HG03575 (cell line): ENCODE measurements at regions not wholly inside any gene's neighbourhood (a gene's known extent, or its start where the extent isn't known, plus 50 kb on each side); places are given as distances from the start of the nearest gene placed in this dataset.
"Not testable (repeated sequence)": the region's sequence is repeated elsewhere in the genome, so short reads cannot be mapped to it uniquely, and the experiment has no call there.

Source experiments
- ATAC-seq: cut with Tn5 transposase; IDR thresholded peaks from one replicate; pipeline ENCODE4 v1.9.1; 2021; ENCODE audit not compliant: unreplicated experiment, insufficient number of reproducible peaks, low FRiP score; ENCODE audit errors: extremely low read depth

DNA sequence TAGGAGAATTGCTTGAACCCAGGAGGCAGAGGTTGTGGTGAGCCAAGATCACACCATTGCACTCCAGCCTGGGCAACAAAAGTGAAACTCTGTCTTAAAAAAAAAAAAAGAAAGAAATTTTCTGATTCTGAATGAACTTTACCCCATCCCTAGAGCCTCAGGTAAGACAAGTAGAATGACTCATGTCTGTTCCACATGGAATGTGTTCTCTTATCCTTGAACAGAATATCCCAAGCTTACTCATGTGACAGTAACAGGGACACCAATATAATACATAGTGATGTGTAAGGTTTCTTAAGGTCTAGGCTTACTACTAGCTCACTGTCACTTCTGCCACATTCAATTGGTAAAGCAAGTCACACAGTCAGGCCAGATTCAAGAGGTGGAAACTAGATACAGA, 219.6 kb upstream of the BTBD3 start:
- no peak for ATAC-seq

DNA sequence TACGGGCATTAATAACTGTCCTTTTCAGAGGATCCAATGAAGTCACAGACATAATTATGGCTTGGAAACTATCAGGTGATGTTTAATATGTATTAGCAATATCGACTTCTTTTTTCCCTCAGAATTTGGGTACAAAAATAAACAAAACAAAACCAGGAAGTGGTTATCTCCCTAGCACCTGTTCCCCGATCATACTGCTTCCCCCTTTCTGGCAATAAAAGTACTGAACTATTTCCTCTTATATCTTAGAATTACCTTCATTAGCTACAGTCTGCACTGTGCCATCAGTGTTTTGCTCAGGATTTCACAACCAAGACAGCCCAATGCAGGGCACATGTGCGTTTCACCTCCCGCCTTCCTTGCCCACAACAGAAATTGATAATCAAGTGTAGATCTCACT, 216.9 kb upstream of the BTBD3 start:
- ATAC-seq: no peak

DNA sequence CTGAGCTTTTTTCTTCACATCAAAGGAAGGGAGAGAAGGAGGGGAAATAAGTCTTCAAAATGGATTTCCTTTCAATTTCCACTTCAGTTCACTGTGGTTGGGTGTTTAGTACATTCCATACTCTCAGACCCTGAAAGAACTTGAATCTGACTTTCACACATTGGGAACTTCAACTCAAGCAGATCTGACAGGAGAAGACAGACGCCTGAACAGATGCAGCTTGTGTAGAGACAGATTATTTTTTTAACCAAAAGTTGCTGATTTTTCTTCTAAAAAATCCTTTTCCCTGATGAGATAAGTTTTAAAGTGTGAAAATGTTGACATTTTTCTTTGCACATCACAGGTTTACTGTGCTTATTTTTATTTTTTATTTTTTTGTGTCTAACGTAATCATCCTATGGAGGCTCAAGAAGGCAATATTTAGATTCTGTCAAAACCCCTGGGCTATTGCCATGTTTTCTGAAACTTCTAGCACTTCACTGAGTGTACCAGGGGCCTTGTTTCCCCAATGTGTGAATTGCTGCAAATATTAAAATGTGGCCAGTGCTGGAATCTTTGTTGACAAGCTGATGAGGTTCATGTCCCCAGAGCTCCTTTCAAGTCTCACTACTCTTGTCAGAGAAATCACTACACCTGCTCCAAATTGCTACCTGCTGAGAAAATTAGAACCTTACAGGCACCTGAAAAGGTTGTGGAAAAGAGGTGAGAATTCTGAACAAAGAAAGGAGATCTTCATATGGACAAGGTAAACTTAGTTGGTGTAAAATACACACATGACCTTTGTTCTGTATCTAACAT, 214.8 kb upstream of the BTBD3 start:
- ATAC-seq: no peak

DNA sequence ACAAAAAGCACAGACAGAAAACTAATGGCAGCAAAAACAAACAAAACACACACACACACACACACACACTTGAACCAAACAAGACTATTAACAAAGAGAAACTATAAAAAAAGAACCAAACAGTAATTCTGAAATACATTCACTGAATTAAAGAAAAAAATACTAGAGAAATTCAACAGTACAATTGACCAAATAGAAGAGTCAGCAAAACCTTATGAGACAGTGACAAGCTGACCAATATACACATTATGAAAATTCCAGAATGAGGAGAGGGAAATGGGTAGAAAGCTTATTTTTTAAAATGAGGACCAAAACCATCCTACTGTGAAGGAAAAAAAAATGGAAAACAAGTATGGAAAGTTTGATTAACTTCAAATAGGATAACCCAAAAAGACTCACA, 212.2 kb upstream of the BTBD3 start:
- ATAC-seq: no peak

DNA sequence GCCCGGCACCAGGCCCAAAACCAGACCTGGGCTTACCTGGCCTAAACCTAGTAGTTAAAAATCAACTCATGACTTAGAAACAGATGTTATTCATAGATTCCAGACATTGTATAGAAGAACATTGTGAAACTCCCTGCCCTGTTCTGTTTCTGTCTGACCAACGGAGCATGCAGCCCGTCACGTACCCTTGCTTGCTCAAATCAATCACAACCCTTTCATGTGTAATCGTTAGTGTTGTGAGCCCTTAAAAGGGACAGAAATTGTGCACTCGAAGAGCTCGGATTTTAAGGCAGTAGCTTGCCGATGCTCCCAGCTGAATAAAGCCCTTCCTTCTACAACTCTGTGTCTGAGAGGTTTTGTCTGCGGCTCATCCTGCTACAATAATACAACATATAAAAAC, 209.5 kb upstream of the BTBD3 start:
- ATAC-seq: not testable (repeated sequence)

DNA sequence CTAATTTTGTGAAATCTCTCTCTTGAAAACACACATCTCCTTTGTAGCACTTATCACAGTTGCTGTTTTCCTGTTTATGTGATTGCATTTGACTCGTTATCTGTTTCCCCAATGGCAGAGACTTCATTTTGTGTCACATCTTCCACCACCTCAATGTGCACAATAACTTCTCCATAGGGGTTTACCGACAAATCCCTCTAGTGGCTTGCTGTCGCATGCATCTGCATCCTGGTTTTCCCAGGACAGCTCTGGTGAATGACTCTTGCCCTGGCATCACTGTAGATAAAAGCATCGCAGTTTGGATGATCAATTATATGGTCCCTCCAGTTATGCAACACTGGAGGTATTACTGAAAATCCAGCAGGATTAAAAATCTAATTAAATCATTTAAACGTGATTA, 206.5 kb upstream of the BTBD3 start:
- ATAC-seq: no peak

DNA sequence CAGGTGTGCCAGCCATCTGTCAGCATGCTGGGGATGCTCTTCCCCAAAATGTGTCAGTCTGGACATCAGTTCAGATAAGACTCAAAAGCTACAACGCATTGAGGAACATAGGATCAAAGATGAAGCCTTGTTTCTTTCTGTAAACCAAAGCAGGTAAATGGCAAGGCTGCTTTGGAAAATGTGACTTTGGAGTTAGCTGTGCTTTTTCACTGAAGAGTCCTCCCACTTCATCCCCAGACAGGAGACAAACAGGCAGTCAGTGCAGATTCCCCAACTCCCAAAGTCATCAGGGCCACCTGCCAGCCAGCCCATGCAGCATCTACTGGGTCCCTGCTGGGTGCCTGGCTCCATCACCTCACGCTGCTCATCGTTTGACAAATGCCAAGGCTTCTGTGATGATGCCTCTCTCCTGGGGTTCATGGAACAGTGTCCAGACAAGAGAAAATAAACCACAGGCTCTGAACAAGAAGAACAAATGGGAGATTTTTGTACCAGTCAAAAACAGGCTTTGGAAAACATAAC, 205.0 kb upstream of the BTBD3 start:
- ATAC-seq: no peak

DNA sequence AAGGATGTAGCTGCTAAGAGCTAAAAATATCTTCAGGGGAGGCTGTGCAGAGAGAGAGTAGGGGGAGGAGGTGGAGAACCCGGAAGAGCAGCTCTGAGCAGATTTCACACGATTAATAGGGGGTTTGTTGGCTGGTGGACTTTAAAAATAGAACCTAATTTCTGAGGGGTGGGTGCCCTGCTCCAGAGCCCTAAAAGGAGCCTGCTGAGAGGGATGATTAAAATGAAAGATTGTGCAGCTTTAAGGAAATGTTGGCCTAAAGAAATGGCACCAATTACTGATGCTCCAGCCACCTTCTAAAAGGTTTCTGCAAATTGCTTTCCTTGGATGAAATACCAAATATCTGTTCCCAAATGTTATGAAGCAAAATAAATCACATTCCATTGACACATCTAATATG, 202.8 kb upstream of the BTBD3 start:
- no peak for ATAC-seq

DNA sequence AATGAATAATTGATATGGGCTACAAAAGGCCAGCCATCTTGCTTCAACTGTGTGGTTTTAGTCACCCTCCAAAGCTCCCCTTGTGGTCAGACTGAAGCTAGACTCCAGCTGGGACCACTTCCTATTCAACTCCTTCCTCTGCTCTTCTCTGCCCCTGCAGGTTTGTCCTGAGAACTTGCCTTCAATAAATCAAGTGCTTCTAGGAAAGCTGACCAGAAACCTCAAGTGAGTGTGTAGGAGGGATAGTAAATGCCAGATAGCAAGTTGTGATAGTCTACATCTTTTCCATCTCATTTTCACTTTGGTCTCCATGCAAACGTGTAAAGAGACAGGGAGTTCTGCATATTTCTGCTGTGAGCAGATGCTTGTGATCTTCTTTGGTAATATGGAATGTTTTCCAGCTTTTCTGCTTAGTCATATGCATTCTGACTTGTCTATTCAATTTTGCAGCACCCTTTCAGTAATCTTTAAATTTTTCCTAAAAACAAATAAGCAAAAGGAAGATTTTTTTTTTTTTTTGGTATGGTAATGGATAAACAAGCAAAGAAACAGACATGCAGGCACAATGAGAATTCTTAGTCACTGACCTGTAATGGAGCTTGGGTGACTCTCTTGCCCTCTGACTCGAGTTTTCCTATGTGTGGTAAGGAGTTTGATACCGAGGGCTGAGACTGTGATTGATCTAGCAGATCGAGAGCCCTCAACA, 201.3 kb upstream of the BTBD3 start:
- ATAC-seq: no peak

DNA sequence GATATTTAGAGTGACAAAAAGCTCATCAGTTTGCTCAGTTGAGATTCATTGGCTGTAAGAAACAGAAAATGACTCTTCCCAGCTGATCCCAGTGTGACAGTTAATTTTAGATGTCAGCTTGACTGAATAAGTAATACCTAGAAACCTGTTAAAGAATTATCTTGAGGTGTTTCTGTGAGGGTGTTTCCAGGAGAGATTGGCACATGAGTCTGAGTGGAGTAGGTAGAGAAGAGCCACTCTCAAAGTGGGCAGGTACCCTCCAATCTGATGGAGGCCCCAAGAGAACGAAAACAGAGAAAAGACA, 200.8 kb upstream of the BTBD3 start:
- ATAC-seq: no peak

DNA sequence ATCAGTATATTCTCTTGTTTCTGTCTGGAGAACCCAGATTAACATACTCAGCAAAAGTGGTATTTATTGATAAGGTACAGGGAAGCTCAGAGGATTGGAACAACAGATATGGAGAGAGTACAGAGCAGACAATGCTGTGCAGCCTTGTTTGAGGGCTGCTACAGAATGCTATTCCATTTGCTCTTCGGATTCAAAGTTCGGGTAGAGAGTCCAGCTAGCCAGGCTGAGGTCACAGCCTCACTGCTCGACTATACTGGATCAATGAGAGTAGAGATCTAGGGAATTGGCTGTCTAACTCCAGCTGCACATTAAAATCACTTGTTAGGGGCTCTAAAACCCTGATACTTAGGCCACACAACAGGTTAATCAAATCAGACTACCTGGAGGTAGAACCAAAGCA, 200.1 kb upstream of the BTBD3 start:
- ATAC-seq: no peak

DNA sequence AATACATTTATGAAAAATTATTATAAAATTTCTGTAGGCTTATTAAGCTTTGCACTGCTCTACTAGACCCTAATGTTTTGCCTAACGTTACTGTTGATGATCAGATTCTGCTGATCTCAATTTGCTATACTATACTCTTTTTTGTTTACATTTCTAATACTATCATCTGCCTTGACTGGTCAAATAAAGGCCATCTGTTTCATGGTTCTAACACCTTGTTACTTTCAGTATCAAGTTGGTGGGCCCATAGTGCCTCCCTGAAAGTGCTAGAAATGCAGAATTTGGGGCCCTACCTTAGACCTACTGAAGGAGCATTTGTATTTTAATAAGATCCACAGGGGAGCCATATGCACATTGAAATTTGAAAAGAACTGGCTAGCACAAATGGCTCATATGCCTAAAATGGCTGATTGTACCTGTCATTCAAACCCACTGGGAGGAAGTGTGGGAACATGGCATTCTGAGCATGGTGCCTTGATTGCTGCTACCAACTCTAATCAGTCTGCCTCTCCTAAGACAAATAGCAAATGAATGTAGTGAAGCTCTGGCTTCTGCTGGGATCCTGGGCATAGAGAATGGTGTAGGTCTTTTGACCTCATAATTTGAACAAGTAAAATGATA, 199.1 kb upstream of the BTBD3 start:
- ATAC-seq: no peak

DNA sequence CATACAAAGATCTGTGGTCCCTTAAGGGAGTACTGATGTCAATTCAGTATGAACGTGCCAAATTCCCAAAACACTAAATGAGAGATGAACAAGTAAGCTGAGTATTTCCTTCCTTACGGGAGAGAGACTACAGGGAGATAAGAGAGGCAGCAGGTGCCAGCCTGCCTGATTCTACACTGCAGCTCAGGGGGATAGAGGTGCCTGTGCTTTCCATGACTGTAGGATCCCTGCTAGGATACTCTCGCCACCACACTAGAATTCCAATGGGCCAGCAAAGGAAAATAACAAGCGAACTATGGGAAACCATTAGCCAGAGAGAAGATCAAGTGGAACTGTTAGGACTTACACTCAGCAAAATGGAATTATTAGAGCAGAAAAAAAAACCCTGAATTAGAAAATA, 198.5 kb upstream of the BTBD3 start:
- ATAC-seq: no peak

DNA sequence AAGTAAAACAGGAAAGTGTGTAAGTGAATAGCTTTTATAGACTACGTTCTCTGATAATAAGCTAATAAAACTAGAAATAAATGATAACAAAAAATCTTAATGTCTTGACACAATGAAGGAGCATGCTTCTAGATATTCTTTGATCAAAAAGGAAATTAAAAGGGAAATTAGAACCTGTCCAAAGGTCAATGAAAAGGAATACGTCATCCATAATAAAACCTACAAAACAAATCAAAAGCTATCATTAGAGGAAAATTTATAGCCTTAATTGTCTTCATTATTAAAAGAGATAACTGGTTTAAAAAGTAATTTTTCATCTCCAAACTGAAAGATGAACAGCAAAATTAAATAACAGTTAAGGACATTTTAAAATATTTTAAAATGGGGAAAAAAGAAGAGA, 196.3 kb upstream of the BTBD3 start:
- no peak for ATAC-seq

DNA sequence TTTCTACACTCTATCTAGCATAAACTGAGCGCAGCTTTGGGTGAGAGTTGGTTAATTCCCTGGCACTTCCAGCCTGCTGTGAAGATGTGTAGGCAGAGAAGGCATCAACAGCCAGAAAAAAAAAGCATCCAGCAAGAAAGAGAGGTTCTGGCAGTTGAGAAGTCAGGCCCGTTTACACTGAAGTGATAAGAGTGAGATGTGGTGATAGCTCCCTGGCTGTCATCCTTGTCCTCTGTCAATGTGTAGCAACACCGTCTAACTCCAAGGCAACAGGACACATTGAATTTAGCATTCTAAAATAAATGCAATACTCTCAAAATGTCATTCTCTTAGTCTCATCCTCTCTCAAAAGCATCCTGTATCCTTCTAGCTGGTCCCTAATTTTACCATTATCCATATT, 193.6 kb upstream of the BTBD3 start:
- ATAC-seq: no peak

DNA sequence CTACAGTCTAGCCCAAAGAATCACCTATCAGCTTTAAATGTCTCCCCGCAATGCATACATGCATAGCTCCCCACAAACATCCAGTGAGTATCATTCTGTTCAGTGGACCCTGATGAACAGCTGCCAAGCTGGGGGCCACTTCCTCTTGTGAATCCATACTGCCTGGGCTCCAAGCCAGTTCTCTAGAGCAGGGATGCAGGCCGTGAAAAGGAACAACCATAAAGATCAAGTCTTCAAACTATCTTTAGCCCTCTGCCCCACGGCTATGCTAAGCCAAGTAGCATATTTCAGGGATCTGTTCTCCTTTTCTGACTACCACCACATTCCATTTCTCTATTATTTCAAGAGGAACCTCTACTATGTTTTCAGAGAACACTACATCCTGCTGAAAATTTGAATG, 191.7 kb upstream of the BTBD3 start:
- ATAC-seq: no peak

DNA sequence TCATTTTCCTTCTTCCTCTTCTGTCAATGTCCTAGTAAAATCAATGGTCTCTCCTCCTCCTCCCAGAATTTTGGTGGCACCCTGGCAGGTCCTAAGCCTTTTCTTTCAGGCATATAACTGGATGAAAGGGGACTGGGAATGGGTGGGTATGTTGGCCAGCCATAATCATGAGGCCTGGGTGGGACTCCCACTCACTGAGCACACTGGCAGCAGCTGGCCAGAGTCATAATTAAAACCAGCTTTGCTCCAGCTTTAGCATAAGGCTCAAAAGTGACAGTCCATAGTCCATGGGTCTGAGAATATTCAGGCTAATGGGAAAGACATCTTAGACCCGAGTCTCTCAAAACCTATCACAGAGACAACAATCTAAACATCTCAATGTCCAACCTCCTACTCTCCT, 190.0 kb upstream of the BTBD3 start:
- no peak for ATAC-seq

DNA sequence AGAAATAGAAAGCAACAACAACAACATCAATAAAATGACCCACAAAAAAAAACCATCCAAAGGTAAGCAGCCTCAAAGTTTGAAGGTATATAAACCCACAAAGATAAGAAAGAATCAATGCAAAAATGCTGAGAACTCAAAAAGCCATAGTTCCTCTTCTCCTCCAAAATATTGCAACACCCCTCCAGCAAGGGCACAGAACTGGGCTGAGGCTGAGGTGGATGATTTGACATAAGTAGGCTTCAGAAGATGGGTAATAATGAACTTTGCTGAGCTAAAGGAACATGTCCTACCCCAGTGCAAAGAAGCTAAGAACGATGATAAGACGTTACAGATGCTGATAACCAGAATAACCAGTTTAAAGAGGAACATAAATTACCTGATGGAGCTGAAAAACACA, 188.8 kb upstream of the BTBD3 start:
- ATAC-seq: no peak

DNA sequence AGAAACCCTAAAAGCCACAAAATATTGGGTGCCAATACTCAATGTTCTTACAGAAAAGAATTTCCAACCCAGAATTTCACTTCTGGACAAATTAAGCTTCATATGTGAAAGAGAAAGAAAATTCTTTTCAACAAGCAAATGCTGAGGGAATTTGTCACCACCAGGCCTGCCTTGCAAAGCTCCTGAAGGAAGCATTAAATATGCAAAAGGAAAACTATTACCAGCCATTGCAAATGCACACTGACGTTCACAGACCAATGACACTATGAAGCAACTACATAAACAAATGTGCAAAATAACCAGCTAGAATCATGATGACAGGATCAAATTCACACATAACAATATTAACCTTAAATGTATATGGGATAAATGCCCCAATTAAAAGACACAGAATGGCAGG, 187.9 kb upstream of the BTBD3 start:
- no peak for ATAC-seq

DNA sequence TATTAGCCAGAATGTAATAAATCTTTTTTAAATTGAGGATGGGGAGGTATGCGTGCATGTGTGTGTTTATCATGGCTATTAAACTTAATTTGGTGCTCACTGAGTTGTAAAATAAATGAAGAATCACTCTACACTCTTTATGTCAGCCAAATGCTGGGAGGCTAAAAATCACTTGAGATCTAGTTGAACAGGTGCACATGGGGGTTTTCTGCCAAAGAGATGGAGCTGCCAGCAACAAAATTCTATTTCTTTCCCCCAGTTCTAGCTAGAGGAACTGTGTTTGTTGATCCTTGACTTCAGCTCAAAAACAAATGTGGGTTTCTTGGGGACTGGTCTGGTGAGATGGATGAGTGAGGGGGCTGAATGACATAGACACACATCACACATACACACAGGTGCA, 183.3 kb upstream of the BTBD3 start:
- no peak for ATAC-seq
